KBM-7 (cell line): ENCODE measurements at regions not wholly inside any gene's neighbourhood (a gene's known extent, or its start where the extent isn't known, plus 50 kb on each side); places are given as distances from the start of the nearest gene placed in this dataset.
"Not testable (repeated sequence)": the region's sequence is repeated elsewhere in the genome, so short reads cannot be mapped to it uniquely, and the experiment has no call there.

Experiments
- DNase-seq: peaks from one replicate; pipeline ENCODE4 v3.0.0-alpha.2; 2015
- in situ Hi-C: fragments of 300-500 bp; cut with MboI; formaldehyde crosslinking; loops from 2 replicates; pipeline ENCODE4 v1.14.3; 2020; ENCODE audit warnings: low sequenced_read_pairs, low pct_unique_long_range_greater_than_20kb, mixed read lengths

- in situ Hi-C loops = no loop called here
- DNase-seq = no peak
Observed at GRCh38 chr1:166579557-166580501, 259.4 kb upstream of the POGK start.

GRCh38 chr1:166588741-166589140 lies 250.5 kb upstream of the POGK start:
- in situ Hi-C loops = no loop called here
- DNase-seq = no peak

- DNase-seq = no peak
- in situ Hi-C loops = no loop called here
Observed at GRCh38 chr1:166590161-166590560, 249.1 kb upstream of the POGK start.

- in situ Hi-C loops = no loop called here
Observed at GRCh38 chr1:166594646-166595045, 244.6 kb upstream of the POGK start.

GRCh38 chr1:166597516-166597915 lies 241.8 kb upstream of the POGK start:
- DNase-seq = no peak
- in situ Hi-C loops = no loop called here

More at GRCh38 chr1:166594646-166595045, 244.6 kb upstream of the POGK start:
- DNase-seq = no peak

GRCh38 chr1:166600574-166600973 lies 238.7 kb upstream of the POGK start:
- DNase-seq = no peak
- in situ Hi-C loops = no loop called here

- in situ Hi-C loops = no loop called here
Observed at GRCh38 chr1:166601650-166602278, 237.5 kb upstream of the POGK start.

GRCh38 chr1:166602801-166603200 lies 236.5 kb upstream of the POGK start:
- DNase-seq, in situ Hi-C loops: not testable (repeated sequence)

More at GRCh38 chr1:166601650-166602278, 237.5 kb upstream of the POGK start:
- no peak for DNase-seq

GRCh38 chr1:166603296-166603695 lies 236.0 kb upstream of the POGK start:
- in situ Hi-C loops = no loop called here
- no peak for DNase-seq

- in situ Hi-C loops = no loop called here
- no peak for DNase-seq
Observed at GRCh38 chr1:166605137-166605536, 234.1 kb upstream of the POGK start.

- in situ Hi-C loops = no loop called here
Observed at GRCh38 chr1:166612886-166613285, 226.4 kb upstream of the POGK start.

GRCh38 chr1:166616206-166616605 lies 223.1 kb upstream of the POGK start:
- DNase-seq = no peak
- in situ Hi-C loops = no loop called here

More at GRCh38 chr1:166612886-166613285, 226.4 kb upstream of the POGK start:
- DNase-seq = no peak

GRCh38 chr1:166626711-166627110 lies 212.6 kb upstream of the POGK start:
- in situ Hi-C loops = no loop called here
- DNase-seq = no peak

GRCh38 chr1:166627558-166627957 lies 211.7 kb upstream of the POGK start:
- in situ Hi-C loops = no loop called here
- no peak for DNase-seq

- in situ Hi-C loops = no loop called here
- no peak for DNase-seq
Observed at GRCh38 chr1:166628259-166628658, 211.0 kb upstream of the POGK start.

- in situ Hi-C loops = no loop called here
- DNase-seq = no peak
Observed at GRCh38 chr1:166629946-166630345, 209.3 kb upstream of the POGK start.

- no peak for DNase-seq
- in situ Hi-C loops = no loop called here
Observed at GRCh38 chr1:166630369-166630768, 208.9 kb upstream of the POGK start.

- in situ Hi-C loops = no loop called here
- DNase-seq = no peak
Observed at GRCh38 chr1:166638137-166638536, 201.1 kb upstream of the POGK start.

GRCh38 chr1:166657228-166657627 lies 182.0 kb upstream of the POGK start:
- in situ Hi-C loops, DNase-seq: not testable (repeated sequence)

- in situ Hi-C loops, DNase-seq: not testable (repeated sequence)
Observed at GRCh38 chr1:166666790-166667189, 172.5 kb upstream of the POGK start.
